Adrenal gland (tissue), 5 donors: ENCODE measurements at regions not wholly inside any gene's neighbourhood (a gene's known extent, or its start where the extent isn't known, plus 50 kb on each side); places are given as distances from the start of the nearest gene placed in this dataset.

Experiments used
- POLR2A ChIP-seq, 2 donors: fragments of 450-650 bp; IDR thresholded peaks; one replicate each; pipeline ENCODE4 v1.6.1; 2017; ENCODE audit warnings: antibody characterized with exemption in 2 of 2, mild to moderate bottlenecking in 2 of 2, moderate library complexity in 1 of 2
- TF ChIP-seq, protein P1 (sequence below), 6 experiments: fragments of 450-650 bp in 4 of 6; fragments of 200-600 bp in 2 of 6; sonication (generic) in 1 of 6; IDR thresholded peaks; 1 replicate in 5 of 6; 2 replicates in 1 of 6; pipeline versions ENCODE4 v1.5.1 to v1.8.0; 2016 to 2021; ENCODE audit warnings: antibody characterized with exemption in 6 of 6, mild to moderate bottlenecking in 2 of 6, moderate library complexity in 1 of 6
- donor health status: DM: no; HTN: no; CAD: no.

DNA sequence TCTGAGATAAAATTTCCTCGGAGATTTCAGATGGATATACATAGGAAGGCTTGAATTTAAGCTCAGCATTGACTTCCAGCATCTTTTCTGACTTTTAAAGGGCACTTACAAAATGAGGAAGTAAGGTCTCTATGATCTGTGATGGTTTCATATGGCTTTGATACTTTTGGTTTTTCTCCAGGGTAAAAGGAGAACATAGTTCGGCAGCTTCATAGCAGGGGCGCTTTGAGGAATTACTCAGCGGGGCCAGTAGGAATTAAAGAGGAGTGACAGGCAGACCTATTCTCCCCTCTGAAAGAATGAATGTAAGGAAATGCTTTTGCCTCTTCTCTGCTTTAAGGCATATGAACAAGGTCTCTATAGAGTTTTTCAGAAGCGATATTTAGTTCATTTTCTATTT lies 80.0 kb upstream of the PCDH15 start:
- no peak for TF ChIP-seq POLR2A (IDR thresholded peaks at IDR 0.05)
- TF ChIP-seq, protein P1, sequence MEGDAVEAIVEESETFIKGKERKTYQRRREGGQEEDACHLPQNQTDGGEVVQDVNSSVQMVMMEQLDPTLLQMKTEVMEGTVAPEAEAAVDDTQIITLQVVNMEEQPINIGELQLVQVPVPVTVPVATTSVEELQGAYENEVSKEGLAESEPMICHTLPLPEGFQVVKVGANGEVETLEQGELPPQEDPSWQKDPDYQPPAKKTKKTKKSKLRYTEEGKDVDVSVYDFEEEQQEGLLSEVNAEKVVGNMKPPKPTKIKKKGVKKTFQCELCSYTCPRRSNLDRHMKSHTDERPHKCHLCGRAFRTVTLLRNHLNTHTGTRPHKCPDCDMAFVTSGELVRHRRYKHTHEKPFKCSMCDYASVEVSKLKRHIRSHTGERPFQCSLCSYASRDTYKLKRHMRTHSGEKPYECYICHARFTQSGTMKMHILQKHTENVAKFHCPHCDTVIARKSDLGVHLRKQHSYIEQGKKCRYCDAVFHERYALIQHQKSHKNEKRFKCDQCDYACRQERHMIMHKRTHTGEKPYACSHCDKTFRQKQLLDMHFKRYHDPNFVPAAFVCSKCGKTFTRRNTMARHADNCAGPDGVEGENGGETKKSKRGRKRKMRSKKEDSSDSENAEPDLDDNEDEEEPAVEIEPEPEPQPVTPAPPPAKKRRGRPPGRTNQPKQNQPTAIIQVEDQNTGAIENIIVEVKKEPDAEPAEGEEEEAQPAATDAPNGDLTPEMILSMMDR (IDR thresholded peaks at IDR 0.05), result no peak
